AG04450 (cell line): ENCODE measurements at regions not wholly inside any gene's neighbourhood (a gene's known extent, or its start where the extent isn't known, plus 50 kb on each side); places are given as distances from the start of the nearest gene placed in this dataset.
"Not testable (repeated sequence)": the region's sequence is repeated elsewhere in the genome, so short reads cannot be mapped to it uniquely, and the experiment has no call there.

Source experiments
- CTCF ChIA-PET: fragments of 300-600, 350-600 bp; formaldehyde crosslinking; extraction: SDS; loops from one replicate; lab custom pipeline; 2022; ENCODE audit warnings: antibody characterized with exemption, inconsistent platforms; lab: Charles Lee
- POLR2A ChIA-PET: fragments of 350-600 bp; formaldehyde crosslinking; extraction: SDS; loops from one replicate; lab custom pipeline; 2021; ENCODE audit warnings: antibody characterized with exemption, inconsistent platforms; lab: Yijun Ruan, JAX
- DNase-seq: peaks from one replicate; pipeline ENCODE4 v3.0.0-alpha.2; 2011; ENCODE audit warnings: low read depth, low spot score
- H3K27ac ChIP-seq: one replicate; pipeline ENCODE4 v1.5.1; 2012; ENCODE audit warnings: low read depth, low read length, control low read depth
- H3K27me3 ChIP-seq: one replicate; pipeline ENCODE4 v1.6.0; 2012; ENCODE audit warnings: low read length; ENCODE audit not compliant: control insufficient read depth, insufficient read depth
- H3K4me3 ChIP-seq: 2 replicates; pipeline ENCODE4 v1.5.1; 2011; ENCODE audit warnings: mild to moderate bottlenecking, low read depth, low read length, control low read depth
- H3K9me3 ChIP-seq: 2 replicates; pipeline ENCODE4 v1.5.1; 2012; ENCODE audit warnings: low read length; ENCODE audit not compliant: control insufficient read depth, insufficient read depth
- CTCF ChIP-seq: IDR thresholded peaks from 2 replicates; pipeline ENCODE4 v1.5.1; 2011; ENCODE audit warnings: low read depth, low read length, control low read depth, inconsistent platforms

GRCh38 chr6:131469130-131469529 is 103.9 kb upstream of the ARG1 start:
- Histone ChIP-seq H3K27ac (no peak overlapping the region), H3K9me3 (no peaks in the 10 kb centered on the region), H3K27me3 (peaks cover 3% of the 10 kb centered on the region), H3K4me3 (no peak overlapping the region)
- no peak for TF ChIP-seq CTCF
- DNase-seq: no peak
- ChIA-PET POLR2A (interaction anchor here (0.7 kb wide), 1 partner anchor 631 kb away, joined by 7 read pairs; no protein-coding TSS in a partner anchor), CTCF (no interaction called here)

- Histone ChIP-seq H3K27me3 (peaks cover 3% of the 10 kb centered on the region), H3K4me3 (no peak overlapping the region), H3K9me3 (peaks cover 3% of the 10 kb centered on the region; the same call in 1 of the 2 replicates), H3K27ac (no peak overlapping the region)
- ChIA-PET POLR2A (no interaction called here), CTCF (no interaction called here)
- DNase-seq: no peak
- TF ChIP-seq CTCF: no peak
These were observed 102.5 kb upstream of the ARG1 start for GRCh38 chr6:131470534-131470933.

- Histone ChIP-seq H3K27ac (no peak overlapping the region), H3K27me3 (peaks cover 3% of the 10 kb centered on the region), H3K4me3 (no peak overlapping the region), H3K9me3 (peaks cover 3% of the 10 kb centered on the region; the same call in 1 of the 2 replicates)
- ChIA-PET CTCF (no interaction called here), POLR2A (no interaction called here)
- no peak for TF ChIP-seq CTCF
- DNase-seq: no peak
These were observed 101.7 kb upstream of the ARG1 start for GRCh38 chr6:131471331-131471730.

- H3K27me3 ChIP-seq, POLR2A ChIA-PET, H3K9me3 ChIP-seq, CTCF ChIA-PET, H3K4me3 ChIP-seq, DNase-seq, H3K27ac ChIP-seq: not testable (repeated sequence)
These were observed 99.7 kb upstream of the ARG1 start for GRCh38 chr6:131473303-131473702.

- no peak overlapping the region for H3K4me3 ChIP-seq
- no peaks in the 10 kb centered on the region for H3K27me3 ChIP-seq
- no peak overlapping the region for H3K27ac ChIP-seq
- ChIA-PET CTCF (no interaction called here), POLR2A (no interaction called here)
- peaks cover 3% of the 10 kb centered on the region; the same call in 1 of the 2 replicates for H3K9me3 ChIP-seq
- TF ChIP-seq CTCF: no peak
- DNase-seq: no peak
These were observed 96.7 kb upstream of the ARG1 start for GRCh38 chr6:131476362-131476761.

GRCh38 chr6:131478740-131479211 is 94.2 kb upstream of the ARG1 start:
- H3K27me3 ChIP-seq, H3K27ac ChIP-seq, POLR2A ChIA-PET, H3K4me3 ChIP-seq, CTCF ChIA-PET, DNase-seq, H3K9me3 ChIP-seq: not testable (repeated sequence)
